Chondrocyte (in vitro differentiated cells): ENCODE measurements at regions not wholly inside any gene's neighbourhood (a gene's known extent, or its start where the extent isn't known, plus 50 kb on each side); places are given as distances from the start of the nearest gene placed in this dataset.

Experiments used
- DNase-seq: peaks from one replicate; pipeline ENCODE4 v3.0.0; 2021; ENCODE audit warnings: mixed read lengths, low spot score
- H3K27ac Mint-ChIP-seq: one replicate; pipeline ENCODE4 v1.8.0; 2021; ENCODE audit warnings: mild to moderate bottlenecking, moderate library complexity, mixed read lengths; ENCODE audit not compliant: unreplicated experiment
- H3K27me3 Mint-ChIP-seq: 2 replicates; pipeline ENCODE4 v1.8.0; 2021; ENCODE audit warnings: low read depth, mixed read lengths
- H3K36me3 Mint-ChIP-seq: 2 replicates; pipeline ENCODE4 v1.8.0; 2021; ENCODE audit warnings: low read depth, mixed read lengths
- H3K4me1 Mint-ChIP-seq: 2 replicates; pipeline ENCODE4 v1.8.0; 2021; ENCODE audit warnings: low read depth, mild to moderate bottlenecking, mixed read lengths
- H3K4me3 Mint-ChIP-seq: one replicate; pipeline ENCODE4 v1.8.0; 2021; ENCODE audit warnings: mild to moderate bottlenecking, moderate library complexity, mixed read lengths; ENCODE audit not compliant: unreplicated experiment
- H3K9me3 Mint-ChIP-seq: 2 replicates; pipeline ENCODE4 v1.8.0; 2021; ENCODE audit warnings: low read depth, mixed read lengths
- CTCF ChIP-seq: fragments of 200-600 bp; sonication (generic); IDR thresholded peaks from 2 replicates; pipeline ENCODE4 v1.5.0; 2021; ENCODE audit warnings: antibody characterized with exemption, mild to moderate bottlenecking, moderate library complexity

- no peak overlapping the region for H3K27ac Mint-ChIP-seq
- no peaks in the 10 kb centered on the region for H3K36me3 Mint-ChIP-seq
- no peak for TF ChIP-seq CTCF
- peaks cover 8% of the 10 kb centered on the region for H3K4me1 Mint-ChIP-seq
- no peak for DNase-seq
- no peaks in the 10 kb centered on the region for H3K27me3 Mint-ChIP-seq
- no peak overlapping the region for H3K4me3 Mint-ChIP-seq
- peaks cover 13% of the 10 kb centered on the region for H3K9me3 Mint-ChIP-seq
Observed at GRCh38 chr2:220704081-220704480, 868.0 kb downstream of the EPHA4 start.

- H3K27me3 Mint-ChIP-seq, result no peaks in the 10 kb centered on the region
- no peak overlapping the region for H3K27ac Mint-ChIP-seq
- no peak for DNase-seq
- peaks cover 13% of the 10 kb centered on the region for H3K9me3 Mint-ChIP-seq
- TF ChIP-seq CTCF, result no peak
- peaks cover 9% of the 10 kb centered on the region for H3K4me1 Mint-ChIP-seq
- no peaks in the 10 kb centered on the region for H3K36me3 Mint-ChIP-seq
- H3K4me3 Mint-ChIP-seq, result no peak overlapping the region
Observed at GRCh38 chr2:220704810-220705209, 867.3 kb downstream of the EPHA4 start.

- H3K9me3 Mint-ChIP-seq, result peaks cover 12% of the 10 kb centered on the region
- no peak for DNase-seq
- H3K27me3 Mint-ChIP-seq, result no peaks in the 10 kb centered on the region
- H3K27ac Mint-ChIP-seq, result no peak overlapping the region
- TF ChIP-seq CTCF, result no peak
- peaks cover 9% of the 10 kb centered on the region for H3K4me1 Mint-ChIP-seq
- H3K36me3 Mint-ChIP-seq, result no peaks in the 10 kb centered on the region
- H3K4me3 Mint-ChIP-seq, result no peak overlapping the region
Observed at GRCh38 chr2:220705678-220706077, 866.4 kb downstream of the EPHA4 start.

GRCh38 chr2:220707261-220707660, 864.8 kb downstream of the EPHA4 start:
- no peaks in the 10 kb centered on the region for H3K27me3 Mint-ChIP-seq
- TF ChIP-seq CTCF, result no peak
- no peak for DNase-seq
- peaks cover 9% of the 10 kb centered on the region for H3K4me1 Mint-ChIP-seq
- H3K36me3 Mint-ChIP-seq, result no peaks in the 10 kb centered on the region
- no peak overlapping the region for H3K27ac Mint-ChIP-seq
- no peaks in the 10 kb centered on the region for H3K9me3 Mint-ChIP-seq
- H3K4me3 Mint-ChIP-seq, result no peak overlapping the region

GRCh38 chr2:220708366-220708765, 863.7 kb downstream of the EPHA4 start:
- Mint-ChIP-seq H3K4me1 (peaks cover 9% of the 10 kb centered on the region), H3K9me3 (no peaks in the 10 kb centered on the region), H3K4me3 (no peak overlapping the region), H3K36me3 (no peaks in the 10 kb centered on the region), H3K27me3 (no peaks in the 10 kb centered on the region), H3K27ac (no peak overlapping the region)
- TF ChIP-seq CTCF, result no peak
- no peak for DNase-seq
